K562 (cell line): ENCODE measurements at regions not wholly inside any gene's neighbourhood (a gene's known extent, or its start where the extent isn't known, plus 50 kb on each side); places are given as distances from the start of the nearest gene placed in this dataset.

Source experiments
- ATAC-seq: fragments of 200-7000 bp; cut with Tn5 transposase; 3 replicates; pipeline ENCODE4 v1.9.1; 2020; ENCODE audit warnings: moderate library complexity
- BruUV-seq: library from RNA; stranded (reverse); fragments of 400-500 nt; replicated peaks from 2 replicates; lab custom pipeline; 2021; lab: Mats Ljungman, UMichigan
- CTCF ChIA-PET: fragments of 300-600 bp; formaldehyde crosslinking; extraction: SDS; loops from one replicate; lab custom pipeline; 2021; ENCODE audit warnings: low intra/inter-chr PET ratio; lab: Yijun Ruan, JAX
- POLR2A ChIA-PET: fragments of 300-600, 350-650 bp; sonication (Branson Sonifier 250); formaldehyde crosslinking; extraction: SDS; loops from one replicate; lab custom pipeline; 2021; ENCODE audit warnings: antibody characterized with exemption, inconsistent platforms; lab: Yijun Ruan, JAX
- DNase-seq, 4 experiments: peaks; one replicate each; pipeline versions ENCODE4 v3.0.0 to v3.0.0-alpha.2; 2011 to 2018; ENCODE audit warnings: low spot score in 3 of 4, mixed read lengths in 3 of 4; ENCODE audit errors: extremely low read depth in 1 of 4
- FAIRE-seq: peaks from 2 replicates; lab custom pipeline; 2011; peaks lifted over from hg19 to GRCh38; lab: Jason Lieb, UNC
- H2AFZ ChIP-seq: 2 replicates; pipeline ENCODE4 v1.6.0; 2011; ENCODE audit warnings: low read depth, low read length, control low read depth, inconsistent platforms
- H3K27ac ChIP-seq: fragments of 200-600 bp; 3 replicates; pipeline ENCODE4 v1.8.0; 2011; ENCODE audit warnings: low read depth, mild to moderate bottlenecking, control low read depth, inconsistent platforms, low read length, moderate library complexity, mixed read lengths; ENCODE audit errors: extremely low read depth
- H3K27me3 ChIP-seq, 2 experiments: fragments of 300-600 bp in 1 of 2; 2 replicates in 1 of 2; 3 replicates in 1 of 2; pipeline versions ENCODE4 v1.6.0 to v1.8.0; 2011; ENCODE audit warnings: inconsistent platforms in 2 of 2, low read length in 2 of 2, mild to moderate bottlenecking in 1 of 2, mixed read lengths in 1 of 2, moderate library complexity in 1 of 2; ENCODE audit not compliant: control insufficient read depth in 2 of 2, insufficient read depth in 2 of 2
- H3K36me3 ChIP-seq: fragments of 300-600 bp; 3 replicates; pipeline ENCODE4 v1.8.0; 2011; ENCODE audit warnings: mild to moderate bottlenecking, low read length, inconsistent platforms; ENCODE audit not compliant: control insufficient read depth, insufficient read depth
- H3K4me1 ChIP-seq, 2 experiments: fragments of 200-600 bp in 1 of 2; replicated peaks in 1 of 2; 2 replicates in 1 of 2; 3 replicates in 1 of 2; pipeline versions ENCODE4 v1.5.1 to v1.8.0; 2011; ENCODE audit warnings: inconsistent platforms in 2 of 2, low read length in 2 of 2, mild to moderate bottlenecking in 1 of 2, mixed read lengths in 1 of 2, moderate library complexity in 1 of 2; ENCODE audit not compliant: control insufficient read depth in 2 of 2, insufficient read depth in 2 of 2
- H3K4me2 ChIP-seq: 2 replicates; pipeline ENCODE4 v1.6.1; 2011; ENCODE audit warnings: low read length, control low read depth, inconsistent platforms, mixed read lengths; ENCODE audit not compliant: insufficient read depth
- H3K4me3 ChIP-seq: fragments of 200-600 bp; sonication (generic), shearing (Covaris generic); 2 replicates; pipeline ENCODE4 v1.5.1; 2016; ENCODE audit warnings: control low read depth, inconsistent platforms
- H3K79me2 ChIP-seq: fragments of 200-600 bp; 3 replicates; pipeline ENCODE4 v1.8.0; 2011; ENCODE audit warnings: low read length, inconsistent platforms; ENCODE audit not compliant: control insufficient read depth, insufficient read depth
- H3K9ac ChIP-seq, 2 experiments: 2 replicates each; pipeline versions ENCODE4 v1.6.0 to v1.6.1; 2011; ENCODE audit warnings: low read depth in 2 of 2, low read length in 2 of 2, control low read depth in 1 of 2, inconsistent platforms in 1 of 2, mild to moderate bottlenecking in 1 of 2, mixed read lengths in 1 of 2; ENCODE audit not compliant: insufficient read depth in 1 of 2
- H3K9me1 ChIP-seq: one replicate; pipeline ENCODE4 v1.6.0; 2011; ENCODE audit warnings: inconsistent platforms, mild to moderate bottlenecking, low read length, moderate library complexity; ENCODE audit not compliant: control insufficient read depth, insufficient read depth
- H3K9me3 ChIP-seq: replicated peaks from 2 replicates; pipeline ENCODE4 v1.5.1; 2011; ENCODE audit warnings: low read depth, low read length, inconsistent platforms; ENCODE audit not compliant: control insufficient read depth, insufficient read depth
- H4K20me1 ChIP-seq: replicated peaks from 2 replicates; pipeline ENCODE4 v1.6.1; 2011; ENCODE audit warnings: low read length, inconsistent platforms, mixed read lengths; ENCODE audit not compliant: control insufficient read depth, insufficient read depth
- ARHGAP35 ChIP-seq: fragments of 450-650 bp; IDR thresholded peaks from 2 replicates; pipeline ENCODE4 v1.6.1; 2018; ENCODE audit not compliant: partially characterized antibody
- FOXA3 ChIP-seq, 2 experiments: fragments of 450-650 bp in 1 of 2; sonication (generic) in 1 of 2; formaldehyde crosslinking; IDR thresholded peaks in 1 of 2; conservative IDR thresholded peaks in 1 of 2; 2 replicates each; pipeline versions ENCODE4 v1.4.0 to v1.8.0; 2020 to 2022; ENCODE audit warnings: mild to moderate bottlenecking in 2 of 2, missing genetic modification reagents in 1 of 2
- GTF2B ChIP-seq: IDR thresholded peaks from 2 replicates; pipeline ENCODE4 v1.6.1; 2011; ENCODE audit not compliant: insufficient read length; ENCODE audit errors: extremely low read depth
- HDAC6 ChIP-seq: IDR thresholded peaks from 2 replicates; pipeline ENCODE4 v1.6.1; 2012; ENCODE audit warnings: low read depth, mild to moderate bottlenecking, control low read depth, inconsistent platforms, low read length, moderate library complexity
- HSF4 ChIP-seq: fragments of 250-450 bp; sonication (Bioruptor Pico); IDR thresholded peaks from 2 replicates; pipeline ENCODE4 v2.1.2; 2022; ENCODE audit warnings: mild to moderate bottlenecking, moderate library complexity, borderline replicate concordance
- MECOM ChIP-seq: fragments of 250-450 bp; sonication (Bioruptor Pico); IDR thresholded peaks from 2 replicates; pipeline ENCODE4 v1.8.0; 2022; ENCODE audit warnings: inconsistent platforms
- NFRKB ChIP-seq: fragments of 450-650 bp; IDR thresholded peaks from 2 replicates; pipeline ENCODE4 v1.6.1; 2016; ENCODE audit warnings: low read depth
- PHF8 ChIP-seq: fragments of 200-600 bp; sonication (generic); IDR thresholded peaks from 2 replicates; pipeline ENCODE4 v1.6.1; 2012; ENCODE audit warnings: mixed run types, mild to moderate bottlenecking, inconsistent platforms, low read length, moderate library complexity, borderline replicate concordance
- POU5F1 ChIP-seq: fragments of 150-350 bp; IDR thresholded peaks from 2 replicates; pipeline ENCODE4 v1.6.1; 2014; ENCODE audit warnings: borderline replicate concordance, low read length, low read depth, mild to moderate bottlenecking; ENCODE audit not compliant: partially characterized antibody
- SIRT6 ChIP-seq: IDR thresholded peaks from one replicate; pipeline ENCODE4 v1.6.1; 2012; ENCODE audit warnings: low read depth, mild to moderate bottlenecking, control low read depth, inconsistent platforms, low read length, moderate library complexity
- ZFP30 ChIP-seq: fragments of 250-450 bp; sonication (Bioruptor Pico); IDR thresholded peaks from 2 replicates; pipeline ENCODE4 v1.8.0; 2022; ENCODE audit warnings: moderate library complexity, mild to moderate bottlenecking, inconsistent platforms, borderline replicate concordance
- ZNF124 ChIP-seq: sonication (generic); formaldehyde crosslinking; IDR thresholded peaks from 2 replicates; pipeline ENCODE4 v1.8.1; 2022; ENCODE audit warnings: missing genetic modification reagents
- ZNF668 ChIP-seq: fragments of 250-450 bp; sonication (Bioruptor Pico); IDR thresholded peaks from 2 replicates; pipeline ENCODE4 v1.8.0; 2022; ENCODE audit warnings: mild to moderate bottlenecking, inconsistent platforms
- ZNF75A ChIP-seq: fragments of 450-650 bp; formaldehyde crosslinking; IDR thresholded peaks from 2 replicates; pipeline ENCODE4 v1.4.0; 2020; ENCODE audit warnings: mild to moderate bottlenecking
- WGBS: fragments of 100-300 bp; shearing (Covaris generic); methylation state at CpG from one replicate; pipeline ENCODE4 v1.1.6; 2016; ENCODE audit warnings: low coverage, mixed read lengths; ENCODE audit not compliant: insufficient coverage; ENCODE audit errors: missing lambda C conversion rate; 5-methylcytosine and 5-hydroxymethylcytosine counted together
- in situ Hi-C: fragments of 300-500 bp; cut with MboI; formaldehyde crosslinking; loops from 4 replicates; pipeline ENCODE4 v1.15.0; 2018; ENCODE audit warnings: inconsistent platforms, mixed read lengths
- intact Hi-C: fragments of 100-400 bp; cut with micrococcal nuclease; formaldehyde crosslinking; loops from 2 replicates; pipeline ENCODE4 v1.14.2; 2022

GRCh38 chr9:115845648-115846312 lies 307.8 kb upstream of the PAPPA start:
- ChIA-PET CTCF (no interaction called here), POLR2A (no interaction called here)
- Histone ChIP-seq H3K4me2 (no peak overlapping the region), H2AFZ (no peak overlapping the region), H3K9me3 (no peaks in the 10 kb centered on the region), H4K20me1 (no peaks in the 10 kb centered on the region), H3K4me3 (no peak overlapping the region), H3K9ac (no peak overlapping the region), H3K27me3 (no peaks in the 10 kb centered on the region), H3K79me2 (no peaks in the 10 kb centered on the region), H3K27ac (no peak overlapping the region), H3K9me1 (no peaks in the 10 kb centered on the region), H3K4me1 (no peaks in the 10 kb centered on the region), H3K36me3 (no peaks in the 10 kb centered on the region)
- DNase-seq (no peak), ATAC-seq (no peak), FAIRE-seq (no peak)
- in situ Hi-C loops = no loop called here
- intact Hi-C loops = no loop called here
- 0% methylated on average over 3 of the region's 3 CpGs for WGBS
- TF ChIP-seq MECOM (CRISPR knock-in tag) (no peak), NFRKB (no peak), ARHGAP35 (no peak), ZFP30 (no peak), ZNF75A (CRISPR knock-in tag) (no peak), PHF8 (no peak), HSF4 (no peak), POU5F1 (no peak), FOXA3 (CRISPR knock-in tag; conservative IDR thresholded peaks at IDR 0.05 in 1 of 2, IDR thresholded peaks at IDR 0.05 in 1 of 2) (no peak), SIRT6 (no peak), ZNF124 (no peak), HDAC6 (no peak), ZNF668 (CRISPR knock-in tag) (no peak), GTF2B (no peak)
- no TSS peak for BruUV-seq
